HG02840 (cell line): ENCODE measurements at regions not wholly inside any gene's neighbourhood (a gene's known extent, or its start where the extent isn't known, plus 50 kb on each side); places are given as distances from the start of the nearest gene placed in this dataset.

ENCODE experiments used
- ATAC-seq: cut with Tn5 transposase; IDR thresholded peaks from one replicate; pipeline ENCODE4 v1.9.1; 2021; ENCODE audit warnings: mild to moderate bottlenecking, moderate library complexity, moderate number of reproducible peaks; ENCODE audit not compliant: unreplicated experiment, low FRiP score

DNA sequence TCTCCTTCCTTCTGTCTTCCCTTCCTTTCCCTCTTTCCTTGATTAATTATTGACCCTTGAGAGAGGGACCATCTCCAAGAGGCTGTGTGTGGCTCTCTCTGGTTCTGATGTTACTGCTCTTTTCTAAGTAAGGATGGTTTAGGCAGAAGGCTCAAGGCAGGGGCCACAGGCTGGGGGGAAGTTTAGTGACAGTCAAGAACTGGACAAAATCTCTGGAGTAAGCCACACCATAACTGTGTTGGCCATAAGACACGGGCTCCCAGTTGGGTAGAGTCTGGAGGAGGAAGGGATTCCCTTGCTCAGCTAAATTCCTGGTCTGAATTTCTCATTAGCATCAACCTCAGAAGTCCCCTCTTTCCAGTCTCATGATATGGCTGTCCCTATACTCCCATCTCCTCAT, 74.7 kb downstream of the BUD13 start:
- ATAC-seq, result no peak

DNA sequence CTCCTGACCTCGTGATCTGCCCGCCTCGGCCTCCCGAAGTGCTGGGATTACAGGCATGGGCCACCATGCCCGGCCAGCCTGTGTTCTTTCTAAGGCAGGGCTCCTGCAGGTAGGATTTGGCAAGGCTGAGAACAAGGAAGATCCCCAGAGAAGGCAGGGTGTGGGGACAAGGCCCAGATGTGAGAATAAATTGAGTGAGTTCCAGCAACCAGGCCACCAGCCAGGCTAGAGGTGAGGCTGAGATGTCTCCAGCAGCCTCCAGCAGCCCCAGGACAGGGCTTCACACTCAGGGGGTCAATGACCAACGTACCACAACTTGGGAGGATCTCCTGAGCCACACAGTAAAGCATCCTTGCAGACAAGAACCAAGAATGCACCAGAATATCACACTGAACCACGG, 75.1 kb downstream of the BUD13 start:
- no peak for ATAC-seq

DNA sequence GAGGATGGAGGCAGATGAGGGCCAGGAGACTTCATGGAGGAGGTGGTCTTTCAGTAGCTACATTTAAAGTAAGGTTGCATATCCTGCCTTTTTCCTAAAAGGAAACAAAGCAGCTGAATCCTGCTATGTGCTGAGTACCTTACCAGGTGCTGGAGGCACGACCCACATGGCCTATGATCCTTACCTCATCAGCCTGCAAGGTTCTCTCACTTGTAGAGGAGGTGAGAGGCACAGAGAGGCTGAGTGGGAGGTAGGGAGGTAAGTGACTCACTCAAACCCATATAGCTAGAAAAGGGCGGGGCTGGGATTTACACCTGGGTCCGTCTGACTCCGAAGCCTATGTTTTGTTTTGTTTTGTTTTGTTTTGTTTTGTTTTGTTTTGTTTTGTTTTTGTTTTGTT, 75.8 kb downstream of the BUD13 start:
- no peak for ATAC-seq

DNA sequence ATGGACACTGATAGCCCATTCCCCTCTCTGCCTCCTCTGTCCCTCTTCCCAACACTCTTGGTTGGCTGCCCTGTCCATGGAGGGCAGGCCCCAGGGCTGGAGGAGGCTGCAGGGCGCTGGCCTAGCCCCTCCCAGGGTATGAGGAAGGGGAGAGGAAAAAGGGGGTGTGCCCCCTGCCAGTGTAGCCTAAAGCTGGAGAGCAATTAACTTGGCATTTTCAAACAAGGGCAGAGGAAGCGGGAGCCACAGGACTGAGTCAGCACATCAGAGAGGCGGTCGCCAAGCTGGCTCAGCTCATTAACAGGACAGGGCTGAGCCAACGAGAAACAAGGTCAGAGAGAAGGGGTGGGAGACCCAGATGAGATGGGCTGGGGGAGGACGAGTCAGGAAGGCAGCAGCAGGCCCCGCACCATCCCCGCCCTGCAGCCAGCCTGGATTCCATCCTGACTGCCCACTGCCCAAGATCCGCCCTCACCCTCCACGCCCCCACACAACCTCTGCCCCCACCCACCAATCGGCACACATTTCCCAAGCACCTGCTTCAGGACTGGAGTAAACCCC, 76.3 kb downstream of the BUD13 start:
- no peak for ATAC-seq

GRCh38 chr11:116695657-116696254, 77.0 kb downstream of the BUD13 start:
- no peak for ATAC-seq

DNA sequence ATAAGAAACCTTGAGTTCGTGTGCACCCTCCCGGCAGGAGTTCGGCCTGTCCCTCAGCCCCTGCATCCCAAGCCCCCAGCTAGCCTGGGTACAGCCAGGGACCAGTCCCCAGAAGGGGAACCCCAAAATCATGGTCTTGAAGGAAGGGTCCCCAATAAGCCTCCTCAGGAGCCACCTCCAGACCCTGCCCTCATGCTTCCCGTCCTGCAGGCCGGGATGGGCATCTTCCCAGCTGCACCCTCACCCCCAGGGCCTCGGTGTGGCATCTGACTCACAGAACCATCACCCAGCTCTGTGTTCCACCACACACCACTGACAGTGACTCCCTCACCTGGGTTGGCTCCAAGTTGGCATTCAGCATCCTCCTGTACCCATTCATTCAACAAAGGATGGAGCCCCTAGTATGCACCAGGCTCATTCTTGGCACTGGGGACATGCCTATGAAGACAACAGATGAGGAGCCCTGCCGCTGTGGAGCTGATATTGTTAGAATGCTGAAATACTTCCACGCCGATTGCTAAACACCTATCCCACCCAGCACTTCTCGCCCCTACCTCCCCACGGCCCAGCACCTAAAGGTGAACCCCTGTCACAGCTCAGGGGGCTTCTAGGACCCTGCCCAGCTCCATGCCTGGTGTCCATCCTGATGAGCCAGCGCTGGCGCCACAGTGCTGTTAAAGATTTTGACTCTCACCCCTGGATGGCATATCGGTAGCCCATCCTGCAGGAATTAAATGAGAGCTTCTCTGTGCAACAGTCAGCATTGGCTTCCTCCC, 77.8 kb downstream of the BUD13 start:
- ATAC-seq, result no peak

DNA sequence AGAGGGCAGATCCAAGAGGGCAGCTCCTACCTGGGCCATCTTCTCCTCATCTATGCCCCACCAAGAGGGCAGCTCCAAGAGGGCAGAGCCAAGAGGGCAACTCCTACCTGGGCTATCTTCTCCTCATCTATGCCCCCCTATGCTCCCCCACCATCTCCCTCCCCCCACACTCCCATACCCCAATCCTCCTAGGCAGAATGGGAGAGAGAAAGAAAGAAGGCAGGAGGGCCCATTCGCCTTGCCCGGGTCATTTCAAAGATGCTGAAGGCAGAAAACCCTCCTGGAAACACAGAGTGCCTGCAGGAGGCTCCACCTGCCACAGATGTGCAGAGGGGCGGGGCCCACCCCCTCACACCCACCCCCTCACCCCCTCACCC, 78.5 kb downstream of the BUD13 start:
- no peak for ATAC-seq

GRCh38 chr11:116693593-116694348, 79.0 kb downstream of the BUD13 start:
- no peak for ATAC-seq

- ATAC-seq, result no peak
These were observed 79.7 kb downstream of the BUD13 start for GRCh38 chr11:116693102-116693570.

- ATAC-seq, result no peak
These were observed 80.3 kb downstream of the BUD13 start for GRCh38 chr11:116692318-116693101.

DNA sequence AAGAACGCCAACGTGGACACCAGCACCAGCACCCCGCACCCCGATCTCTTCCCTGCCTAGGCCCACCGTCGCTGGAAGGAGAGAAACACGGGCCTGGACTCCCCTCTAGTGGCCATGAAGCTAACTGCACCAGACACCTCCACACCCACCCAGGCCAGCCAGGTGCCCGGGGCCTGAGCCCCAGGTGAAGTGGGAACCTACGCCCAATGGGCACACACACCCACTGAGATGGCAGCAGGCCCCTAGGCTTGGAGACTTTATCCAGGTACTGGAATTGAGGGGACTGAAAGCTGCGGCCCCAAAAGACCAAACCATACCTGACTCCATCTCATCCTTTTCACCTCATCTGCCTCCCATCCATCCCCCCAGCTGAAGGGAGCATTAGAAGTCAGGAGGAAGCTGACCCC, 81.0 kb downstream of the BUD13 start:
- ATAC-seq, result no peak

- ATAC-seq, result no peak
These were observed 82.2 kb downstream of the BUD13 start for GRCh38 chr11:116690611-116691010.

DNA sequence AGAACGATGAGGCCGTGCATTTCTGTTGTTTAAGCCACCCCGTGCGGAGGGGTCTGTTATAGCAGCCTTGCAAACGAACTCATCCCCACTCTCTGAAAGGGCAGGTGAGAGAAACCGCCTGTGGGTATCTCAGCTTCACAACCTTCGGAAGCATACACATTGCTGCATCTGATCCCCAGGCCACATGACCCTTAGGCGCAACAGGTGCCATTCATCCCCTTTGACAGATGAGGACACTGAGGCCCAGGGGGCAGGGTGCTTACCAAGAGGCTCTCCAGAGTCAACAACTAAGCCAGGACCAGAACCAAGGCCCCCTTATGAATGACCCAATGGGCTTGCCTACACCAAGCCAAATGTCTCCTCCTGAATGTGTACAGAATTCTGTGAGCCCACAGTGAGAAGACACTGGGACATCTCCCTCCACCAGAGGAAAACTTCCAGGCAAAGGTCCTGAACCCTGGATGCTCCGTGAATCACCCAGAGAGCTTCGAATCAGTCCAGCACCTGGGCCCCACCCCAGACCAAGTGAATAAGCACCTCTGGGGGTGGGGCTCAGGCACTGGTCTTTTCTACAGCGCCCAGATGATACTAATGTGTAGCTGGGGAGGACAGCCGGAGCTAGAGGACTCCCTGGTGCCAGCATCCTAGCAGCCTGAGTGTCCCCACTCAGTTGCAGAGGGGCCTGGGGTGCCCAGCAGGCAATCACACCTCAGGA, 83.2 kb downstream of the BUD13 start:
- no peak for ATAC-seq

DNA sequence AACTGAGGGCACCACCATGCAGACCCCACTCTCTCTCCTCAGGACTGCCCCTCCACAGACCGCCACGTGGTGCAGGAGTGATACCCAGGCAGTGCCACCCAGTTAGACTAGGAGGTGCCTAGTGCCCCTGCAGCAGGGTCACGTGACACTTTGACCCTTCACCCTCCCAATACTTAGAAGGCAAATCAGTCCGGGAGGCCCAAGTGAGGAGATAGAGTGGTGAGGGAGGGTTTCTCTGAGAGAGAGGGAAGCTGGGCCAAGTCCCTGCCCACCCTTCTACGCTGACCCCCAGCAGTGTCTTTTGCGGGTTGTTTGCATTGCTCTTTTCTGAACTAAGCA, 84.6 kb downstream of the BUD13 start:
- ATAC-seq, result no peak

- no peak for ATAC-seq
These were observed 85.2 kb downstream of the BUD13 start for GRCh38 chr11:116687458-116688201.

DNA sequence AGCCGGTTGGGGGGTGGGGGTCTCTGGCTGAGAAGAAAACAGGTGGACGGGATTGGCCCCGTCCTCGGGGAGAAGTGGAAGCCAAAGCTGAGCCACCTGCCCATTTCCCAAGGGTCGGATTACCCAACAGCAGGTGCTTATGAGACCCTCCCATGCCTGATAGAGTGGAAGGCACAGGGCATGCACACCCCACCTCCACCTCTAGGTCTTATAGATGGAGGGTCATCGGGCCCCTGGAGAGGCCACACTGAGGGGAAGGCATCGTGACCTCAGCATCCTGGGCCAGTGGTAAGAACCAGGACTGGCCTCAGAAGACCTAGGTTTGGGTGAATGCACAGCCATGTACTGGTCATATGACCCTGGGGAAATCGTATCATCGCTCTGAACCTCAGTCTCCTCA, 85.9 kb downstream of the BUD13 start:
- ATAC-seq, result no peak

GRCh38 chr11:116683982-116684381, 88.8 kb downstream of the BUD13 start:
- ATAC-seq, result no peak

DNA sequence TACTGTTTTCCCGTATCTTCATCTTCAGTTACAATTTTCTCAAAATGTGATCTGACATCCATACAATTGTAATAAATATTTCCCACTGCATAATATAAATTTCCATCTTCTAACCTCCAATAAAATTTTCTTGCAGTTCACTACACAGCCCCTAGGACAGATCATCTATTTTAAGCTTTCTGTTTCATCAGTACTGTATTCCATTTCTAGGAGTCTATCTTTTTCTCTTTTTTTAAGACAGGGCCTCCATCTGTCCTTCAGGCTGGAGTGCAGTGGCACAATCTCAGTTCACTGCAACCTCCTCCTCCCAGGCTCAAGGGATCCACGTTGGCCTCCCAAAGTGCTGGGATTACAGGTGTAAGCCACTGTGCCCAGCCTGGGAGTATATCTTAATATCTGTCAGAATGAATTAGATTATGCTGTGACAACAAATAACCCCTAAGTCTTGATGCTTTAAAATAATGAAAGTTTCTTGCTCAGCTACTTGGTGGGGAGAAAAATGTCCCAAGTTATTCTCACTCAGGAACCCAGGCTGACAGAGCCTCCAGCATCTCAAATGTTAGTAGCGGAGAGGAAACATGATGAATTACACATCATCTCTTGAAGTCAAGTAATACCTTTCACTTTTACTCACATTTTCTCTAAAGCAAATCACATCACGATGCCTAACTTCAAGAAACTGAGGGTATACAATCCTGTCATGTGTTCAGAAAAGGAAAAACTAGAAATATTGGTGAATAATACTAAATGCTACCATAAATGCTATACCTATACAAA, 92.2 kb downstream of the BUD13 start:
- no peak for ATAC-seq
